Epithelial cell of prostate (primary cell): ENCODE measurements at regions not wholly inside any gene's neighbourhood (a gene's known extent, or its start where the extent isn't known, plus 50 kb on each side); places are given as distances from the start of the nearest gene placed in this dataset.
"Not testable (repeated sequence)": the region's sequence is repeated elsewhere in the genome, so short reads cannot be mapped to it uniquely, and the experiment has no call there.

Experiments
- DNase-seq: peaks from one replicate; pipeline ENCODE4 v3.0.0-alpha.2; 2011; ENCODE audit warnings: low read depth, low spot score
- H3K27ac ChIP-seq: fragments of 450-650 bp; 2 replicates; pipeline ENCODE4 v1.5.1; 2017; ENCODE audit warnings: mild to moderate bottlenecking

DNA sequence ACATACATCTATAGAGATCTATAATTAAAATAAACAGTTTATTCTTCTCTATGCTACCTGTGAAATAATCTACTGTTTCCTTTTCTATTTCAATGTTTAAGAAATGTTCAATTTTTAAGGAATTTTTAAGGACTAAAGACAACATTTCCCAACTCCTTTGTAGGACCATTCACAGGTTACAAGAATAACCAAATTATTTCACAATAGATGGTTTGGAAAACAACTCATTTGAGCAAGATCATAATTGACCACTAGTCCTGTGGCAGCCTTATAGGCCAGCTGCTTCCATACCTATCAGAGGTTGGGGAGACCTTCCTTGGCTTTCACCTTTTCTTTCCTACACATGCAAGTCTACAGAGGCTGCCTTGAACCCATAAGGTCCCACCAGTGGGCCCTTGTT, 193.7 kb downstream of the TTC39B start:
- H3K27ac ChIP-seq, result no peak overlapping the region
- no peak for DNase-seq

- no peak overlapping the region for H3K27ac ChIP-seq
- DNase-seq, result no peak
Measured at GRCh38 chr9:15111071-15111470, 195.9 kb downstream of the TTC39B start.

DNA sequence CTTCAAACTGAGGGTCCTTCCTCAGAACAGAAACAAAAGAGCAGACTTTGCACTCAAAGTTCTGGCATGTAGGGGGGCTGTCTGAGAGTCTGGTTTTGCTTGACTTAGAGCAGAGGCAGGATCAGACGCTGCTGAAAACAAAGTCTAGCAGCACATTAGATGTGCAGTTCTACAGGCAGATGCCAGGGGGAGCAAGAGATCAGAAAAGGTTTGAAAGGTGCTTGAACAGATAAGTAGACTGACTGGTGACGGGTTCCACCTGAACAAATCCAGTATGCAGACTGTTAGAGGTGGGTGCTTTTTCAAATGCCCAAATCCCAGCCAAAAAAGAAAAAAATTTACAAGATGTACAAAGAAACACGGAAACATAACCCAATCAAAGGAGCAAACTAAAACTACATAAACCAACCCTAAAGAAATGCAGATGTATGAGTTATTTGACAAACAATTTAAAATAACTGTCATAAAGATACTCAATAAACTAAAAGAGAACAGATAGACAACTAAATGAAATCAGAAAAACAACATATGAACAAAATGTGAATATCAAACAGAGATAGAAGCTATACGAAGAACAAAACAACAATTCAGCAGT, 194.7 kb upstream of the FREM1 start:
- H3K27ac ChIP-seq, result no peak overlapping the region
- DNase-seq, result no peak

GRCh38 chr9:15103290-15103689, 193.1 kb upstream of the FREM1 start:
- H3K27ac ChIP-seq, result no peak overlapping the region
- DNase-seq, result no peak

DNA sequence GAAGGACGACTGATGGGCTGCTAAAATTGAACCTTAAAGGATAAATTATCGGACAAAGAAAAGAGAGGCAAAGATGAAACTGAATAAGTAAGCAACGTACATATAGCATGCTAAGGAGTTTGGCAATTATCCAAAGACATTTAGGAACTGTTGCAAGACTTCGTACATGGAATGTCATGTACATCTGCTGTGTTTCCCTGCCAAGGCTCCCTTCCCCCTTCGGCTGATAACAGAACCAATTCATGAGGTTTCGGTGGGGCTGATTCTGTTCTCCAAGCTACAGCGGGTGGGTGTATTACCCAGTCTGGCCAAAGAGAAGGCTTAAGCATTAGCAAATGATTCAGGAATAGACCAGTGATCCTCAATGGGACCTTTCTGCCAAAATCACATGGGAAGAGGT, 190.9 kb upstream of the FREM1 start:
- no peak overlapping the region for H3K27ac ChIP-seq
- no peak for DNase-seq

DNA sequence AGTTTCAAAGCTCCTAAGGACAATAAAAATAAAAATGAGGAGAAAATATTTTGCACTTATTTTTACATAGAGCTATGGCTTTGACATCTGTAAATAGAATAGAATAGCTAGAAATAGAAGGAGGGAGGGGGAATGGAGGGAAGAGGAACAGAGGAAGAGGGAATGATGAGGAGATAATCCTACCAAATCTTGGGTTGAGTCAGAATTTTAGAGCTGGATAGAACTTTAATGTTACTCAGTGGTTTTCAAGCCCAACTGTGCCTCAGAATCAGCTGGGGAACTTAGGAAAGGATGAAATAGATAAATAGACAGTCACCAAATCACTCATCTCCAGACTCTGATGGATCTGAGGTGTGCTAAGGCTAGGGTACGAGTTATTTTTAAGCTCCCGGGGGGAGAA, 190.3 kb upstream of the FREM1 start:
- no peak for DNase-seq
- no peak overlapping the region for H3K27ac ChIP-seq

DNA sequence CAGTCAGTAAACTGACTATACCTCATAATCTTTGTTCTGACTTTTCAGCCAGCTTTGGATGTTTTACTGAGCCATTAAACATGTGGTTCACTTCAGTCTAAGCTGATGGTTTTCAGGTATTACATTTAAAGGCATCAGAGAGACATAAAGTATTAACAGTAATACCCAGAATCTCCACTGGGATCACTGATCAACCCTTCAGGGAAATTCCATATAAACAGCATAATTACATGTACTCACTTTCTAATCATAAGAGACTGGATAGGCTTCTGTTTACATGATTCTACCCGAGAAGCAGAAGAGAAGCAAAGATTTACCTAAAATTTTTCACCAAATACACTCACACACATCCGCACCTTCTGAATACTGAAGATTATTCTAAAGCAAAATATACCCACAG, 186.7 kb upstream of the FREM1 start:
- H3K27ac ChIP-seq, result no peak overlapping the region
- DNase-seq, result no peak

DNA sequence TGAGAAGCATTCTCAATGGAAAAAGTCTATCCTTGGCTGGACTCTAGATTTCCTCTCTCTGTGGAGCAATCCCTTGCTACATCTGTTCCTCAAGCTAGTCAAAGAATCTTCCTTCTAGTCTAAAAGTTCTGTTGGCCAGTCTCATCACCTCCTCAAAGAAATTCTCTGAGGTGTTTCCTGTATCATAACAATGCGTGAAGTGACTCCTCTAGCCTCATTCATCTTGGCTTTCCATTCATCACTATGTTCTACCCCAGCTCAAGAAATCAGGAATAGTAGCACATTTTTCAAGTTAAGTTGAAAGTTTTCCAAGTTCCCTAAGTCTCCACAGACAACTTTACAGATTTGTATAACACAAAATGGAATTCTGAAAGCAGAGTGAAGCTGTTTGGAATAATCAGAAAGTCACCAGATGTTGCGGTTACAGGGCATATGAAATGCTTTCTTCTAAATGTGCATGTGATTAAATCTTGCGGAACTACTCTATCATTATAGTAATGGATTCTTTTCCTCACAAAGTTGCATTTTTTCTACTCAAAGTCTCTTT, 176.6 kb upstream of the FREM1 start:
- DNase-seq, result no peak
- no peak overlapping the region for H3K27ac ChIP-seq

DNA sequence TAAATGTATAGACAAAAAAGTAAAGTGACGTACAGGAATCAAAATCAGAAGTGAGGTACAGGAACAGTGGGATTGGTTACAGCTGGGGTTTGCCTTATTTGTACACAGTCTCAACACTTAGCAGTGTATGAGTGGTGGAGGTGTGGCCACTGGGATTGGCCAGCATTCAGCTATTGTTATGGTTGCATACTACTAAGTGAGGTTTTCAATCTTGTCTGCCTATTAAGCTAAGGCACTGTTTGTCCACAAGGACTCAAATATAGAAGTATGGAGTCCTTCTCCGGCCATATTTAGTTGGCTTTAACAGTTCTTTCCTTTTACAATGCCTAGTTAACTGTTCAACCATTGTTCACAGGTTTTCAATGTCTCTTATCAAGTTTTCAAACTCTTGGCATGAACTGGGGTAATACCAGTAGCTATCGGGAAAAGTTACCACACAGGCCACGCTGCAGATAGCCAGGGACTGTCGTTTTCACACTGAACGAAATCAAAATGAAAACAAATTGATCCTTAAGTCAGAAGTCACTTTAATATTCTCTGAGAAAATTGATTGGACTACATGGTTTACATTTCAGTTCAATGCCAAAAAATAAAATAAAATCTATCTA, 176.0 kb upstream of the FREM1 start:
- DNase-seq, result no peak
- no peak overlapping the region for H3K27ac ChIP-seq

- H3K27ac ChIP-seq, result no peak overlapping the region
- DNase-seq, result no peak
Measured at GRCh38 chr9:15081021-15081753, 171.0 kb upstream of the FREM1 start.

DNA sequence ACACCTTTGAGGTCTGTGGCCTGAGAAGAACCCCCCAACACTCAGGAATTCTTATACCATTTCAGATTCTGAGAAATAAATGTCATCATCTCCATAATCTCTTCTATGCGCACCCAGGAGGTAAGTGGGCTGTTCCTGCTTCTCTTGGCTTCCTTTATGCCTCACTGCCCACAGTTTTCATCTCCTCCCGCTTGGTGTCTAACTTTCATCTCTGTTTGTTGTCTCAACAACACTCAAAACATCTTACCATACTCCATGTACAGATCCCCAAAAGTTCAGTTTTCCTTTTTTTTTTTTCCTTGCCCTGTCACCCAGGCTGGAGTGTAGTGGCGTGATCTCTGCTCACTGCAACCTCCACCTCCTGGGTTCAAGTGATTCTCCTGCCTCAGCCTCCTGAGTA, 170.2 kb upstream of the FREM1 start:
- no peak overlapping the region for H3K27ac ChIP-seq
- DNase-seq, result no peak

DNA sequence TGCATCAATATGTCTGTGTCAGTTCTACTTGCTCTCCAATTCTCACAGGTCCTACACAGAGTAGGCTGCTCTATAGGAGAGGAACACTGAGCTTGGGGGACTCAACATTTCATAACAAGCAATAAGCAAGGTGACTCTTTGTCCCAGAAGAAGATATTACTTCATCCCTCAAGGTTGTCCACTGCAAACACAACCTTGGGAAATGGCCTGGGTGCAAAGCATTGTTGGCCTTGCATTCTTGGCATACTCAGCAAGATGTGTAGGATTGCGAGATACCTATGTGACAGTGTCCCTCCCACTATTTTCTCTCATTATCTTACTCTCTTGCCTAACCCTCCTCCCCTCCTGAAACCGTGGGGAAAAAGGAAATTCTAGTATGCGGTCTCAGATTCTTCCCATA, 169.8 kb upstream of the FREM1 start:
- no peak for DNase-seq
- H3K27ac ChIP-seq, result no peak overlapping the region

- DNase-seq, result no peak
- no peak overlapping the region for H3K27ac ChIP-seq
Measured at GRCh38 chr9:15077946-15078729, 167.9 kb upstream of the FREM1 start.

DNA sequence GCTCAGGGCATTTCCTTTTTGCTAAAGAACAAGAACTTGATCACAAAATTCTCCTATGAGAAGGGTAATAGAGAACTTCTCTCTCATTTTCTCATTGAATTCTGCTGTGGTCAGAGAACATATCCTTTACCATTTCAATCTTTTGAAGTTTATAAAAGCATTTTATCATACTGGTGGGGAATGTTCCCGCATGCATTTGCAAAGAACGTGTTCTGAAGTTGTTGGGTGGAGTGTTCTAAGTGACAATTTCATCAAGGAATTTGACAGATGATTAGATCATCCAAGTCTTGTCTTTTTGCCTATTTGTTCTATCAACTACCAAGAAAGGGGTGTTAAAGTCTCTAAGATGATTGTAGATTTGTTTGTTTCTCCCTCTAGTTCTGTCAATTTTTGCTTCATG, 163.4 kb upstream of the FREM1 start:
- no peak for DNase-seq
- no peak overlapping the region for H3K27ac ChIP-seq

DNA sequence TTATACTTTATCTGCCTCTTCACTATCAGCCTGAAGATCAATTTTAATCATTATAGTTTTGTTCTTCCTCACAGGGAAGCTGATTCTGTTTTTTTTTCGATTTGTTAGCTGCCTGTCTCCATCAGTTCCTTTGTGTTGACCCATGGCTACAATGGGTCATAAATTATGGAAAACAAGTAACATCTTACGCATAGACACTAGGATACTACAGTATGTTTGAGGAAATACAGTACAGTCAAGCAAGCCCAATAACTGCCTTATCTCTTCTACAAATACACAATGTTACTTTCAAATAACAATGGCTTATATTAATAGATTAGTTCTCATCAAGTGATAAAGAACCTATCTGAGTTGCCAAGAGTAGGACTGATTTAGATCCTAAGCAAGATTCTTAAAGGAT, 160.5 kb upstream of the FREM1 start:
- H3K27ac ChIP-seq, result no peak overlapping the region
- no peak for DNase-seq

- DNase-seq, result no peak
- no peak overlapping the region for H3K27ac ChIP-seq
Measured at GRCh38 chr9:15069106-15069505, 158.9 kb upstream of the FREM1 start.

- no peak overlapping the region for H3K27ac ChIP-seq
- DNase-seq, result no peak
Measured at GRCh38 chr9:15068261-15068660, 158.0 kb upstream of the FREM1 start.

DNA sequence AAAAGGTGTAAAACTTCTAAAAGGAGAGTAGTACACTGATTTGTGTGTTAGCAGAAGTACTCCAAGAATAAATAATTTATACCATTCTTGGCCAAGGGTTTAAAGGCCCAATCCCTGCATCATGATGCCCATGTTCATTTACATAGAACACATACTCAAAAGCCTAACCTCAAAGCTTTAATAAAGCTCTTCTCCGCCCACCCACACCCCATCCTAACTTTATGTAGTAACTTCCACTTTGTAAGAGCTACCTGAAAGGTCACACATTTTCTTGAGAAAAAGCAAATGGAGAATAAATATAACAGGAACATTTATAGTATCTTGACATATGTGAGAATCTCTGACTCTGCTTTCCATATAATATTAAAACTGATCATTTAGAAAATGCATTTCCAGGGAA, 148.8 kb upstream of the FREM1 start:
- DNase-seq, result no peak

DNA sequence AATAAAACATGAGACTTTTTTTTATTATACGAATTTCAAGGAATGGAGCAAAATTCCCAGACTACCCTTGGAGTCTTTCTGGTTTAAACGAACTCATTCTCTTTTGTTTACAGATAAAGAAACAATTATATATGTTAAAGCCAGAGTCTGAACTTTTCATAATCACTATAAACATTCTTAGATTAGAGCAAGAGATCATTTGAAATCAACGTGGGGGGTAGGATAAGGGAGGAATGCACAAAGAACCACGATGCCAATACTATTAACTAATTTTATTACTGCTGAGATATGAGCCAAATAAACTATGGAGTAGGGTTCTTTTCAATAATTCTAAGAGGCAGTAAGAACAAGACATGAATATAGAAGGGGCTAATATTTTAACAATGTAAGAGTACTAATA, 148.0 kb upstream of the FREM1 start:
- H3K27ac ChIP-seq, result no peak overlapping the region
- DNase-seq, result no peak

More for the DNA sequence above, 148.8 kb upstream of the FREM1 start:
- H3K27ac ChIP-seq, result no peak overlapping the region

DNA sequence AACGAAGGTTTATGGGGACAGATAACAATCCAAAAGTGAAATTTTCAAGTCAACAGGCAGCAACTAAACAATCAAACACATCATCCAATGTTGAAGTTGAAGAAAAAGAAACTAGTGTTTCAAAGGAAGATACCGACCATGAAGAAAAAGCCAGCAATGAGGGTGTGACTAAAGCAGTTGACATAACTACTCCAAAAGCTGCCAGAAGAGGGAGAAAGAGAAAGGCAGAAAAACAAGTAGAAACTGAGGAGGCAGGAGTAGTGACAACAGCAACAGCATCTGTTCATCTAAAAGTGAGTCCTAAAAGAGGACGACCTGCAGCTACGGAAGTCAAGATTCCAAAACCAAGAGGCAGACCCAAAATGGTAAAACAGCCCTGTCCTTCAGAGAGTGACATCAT, 145.1 kb upstream of the FREM1 start:
- DNase-seq, H3K27ac ChIP-seq: not testable (repeated sequence)

DNA sequence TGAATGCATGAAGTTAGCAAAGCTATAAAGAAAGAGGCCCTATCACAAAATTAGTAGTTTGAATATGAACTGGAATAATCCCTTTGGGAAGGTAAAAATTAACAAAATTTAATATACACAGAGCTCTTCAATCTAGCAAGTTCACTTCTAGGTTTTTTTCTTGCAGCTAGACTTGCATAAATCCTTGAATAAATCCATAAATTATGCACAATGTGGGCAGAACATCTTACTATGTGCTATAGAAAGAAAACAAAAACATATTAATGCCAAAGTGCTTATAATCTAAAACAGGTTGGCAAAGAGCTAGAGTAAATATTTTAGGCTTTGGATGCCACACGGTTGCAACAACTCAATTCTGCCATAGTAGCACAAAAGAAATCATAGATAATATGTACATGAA, 138.5 kb upstream of the FREM1 start:
- H3K27ac ChIP-seq, result no peak overlapping the region
- DNase-seq, result no peak
